ENCODE measurements at regions not wholly inside any gene's neighbourhood (a gene's known extent, or its start where the extent isn't known, plus 50 kb on each side); places are given as distances from the start of the nearest gene placed in this dataset.

DNA sequence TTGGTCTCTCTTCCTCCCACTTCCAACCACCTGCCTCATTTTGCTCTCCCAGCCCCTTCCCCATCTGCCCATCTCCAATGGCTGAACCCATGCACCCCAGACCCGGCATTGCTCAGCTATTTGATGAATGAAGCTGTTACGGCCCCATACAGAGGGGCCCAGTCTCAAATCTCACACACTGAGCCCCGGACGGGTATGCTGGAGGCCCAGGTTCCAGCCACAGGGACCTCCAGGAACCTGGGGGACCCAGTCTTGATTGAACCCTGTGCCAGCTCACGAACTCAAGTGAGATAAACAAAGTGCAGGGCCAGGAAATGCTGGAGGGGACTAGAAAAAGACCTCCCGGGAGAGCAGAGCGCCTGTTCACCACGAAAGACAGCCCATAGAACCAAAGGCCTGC, 63.4 kb upstream of the TEX51 start:
- Histone ChIP-seq H3K36me3 (ENCODE audit: control insufficient read depth, low read length) (no peaks in the 10 kb centered on the region), H3K79me2 (ENCODE audit: control insufficient read depth, low read length) (no peaks in the 10 kb centered on the region), H4K20me1 (ENCODE audit: control insufficient read depth, insufficient read depth, low read depth, low read length) (no peaks in the 10 kb centered on the region), H3K4me3 (ENCODE audit: low read length) (no peak overlapping the region), H3K27ac (ENCODE audit: low read depth, low read length) (no peak overlapping the region), H3F3A (ENCODE audit: control insufficient read depth, insufficient read depth) (no peaks in the 10 kb centered on the region), H3K27me3 (ENCODE audit: control insufficient read depth, low read length) (no peaks in the 10 kb centered on the region), H3K4me1 (ENCODE audit: control insufficient read depth, low read length) (no peaks in the 10 kb centered on the region), H3K9me2 (replicated peaks; ENCODE audit: control insufficient read depth, low read length) (no peaks in the 10 kb centered on the region), H3K9me3 (ENCODE audit: control insufficient read depth, insufficient read depth, low read length) (no peaks in the 10 kb centered on the region), H3K4me2 (ENCODE audit: low read length) (no peak overlapping the region)
- no peak for TF ChIP-seq EZH2phosphoT487 (IDR thresholded peaks at IDR 0.05; ENCODE audit: borderline replicate concordance, low read length)
- TF ChIP-seq, protein P1, sequence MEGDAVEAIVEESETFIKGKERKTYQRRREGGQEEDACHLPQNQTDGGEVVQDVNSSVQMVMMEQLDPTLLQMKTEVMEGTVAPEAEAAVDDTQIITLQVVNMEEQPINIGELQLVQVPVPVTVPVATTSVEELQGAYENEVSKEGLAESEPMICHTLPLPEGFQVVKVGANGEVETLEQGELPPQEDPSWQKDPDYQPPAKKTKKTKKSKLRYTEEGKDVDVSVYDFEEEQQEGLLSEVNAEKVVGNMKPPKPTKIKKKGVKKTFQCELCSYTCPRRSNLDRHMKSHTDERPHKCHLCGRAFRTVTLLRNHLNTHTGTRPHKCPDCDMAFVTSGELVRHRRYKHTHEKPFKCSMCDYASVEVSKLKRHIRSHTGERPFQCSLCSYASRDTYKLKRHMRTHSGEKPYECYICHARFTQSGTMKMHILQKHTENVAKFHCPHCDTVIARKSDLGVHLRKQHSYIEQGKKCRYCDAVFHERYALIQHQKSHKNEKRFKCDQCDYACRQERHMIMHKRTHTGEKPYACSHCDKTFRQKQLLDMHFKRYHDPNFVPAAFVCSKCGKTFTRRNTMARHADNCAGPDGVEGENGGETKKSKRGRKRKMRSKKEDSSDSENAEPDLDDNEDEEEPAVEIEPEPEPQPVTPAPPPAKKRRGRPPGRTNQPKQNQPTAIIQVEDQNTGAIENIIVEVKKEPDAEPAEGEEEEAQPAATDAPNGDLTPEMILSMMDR (IDR thresholded peaks at IDR 0.05; ENCODE audit: low read depth, low read length, poor library complexity, severe bottlenecking) = no peak

DNA sequence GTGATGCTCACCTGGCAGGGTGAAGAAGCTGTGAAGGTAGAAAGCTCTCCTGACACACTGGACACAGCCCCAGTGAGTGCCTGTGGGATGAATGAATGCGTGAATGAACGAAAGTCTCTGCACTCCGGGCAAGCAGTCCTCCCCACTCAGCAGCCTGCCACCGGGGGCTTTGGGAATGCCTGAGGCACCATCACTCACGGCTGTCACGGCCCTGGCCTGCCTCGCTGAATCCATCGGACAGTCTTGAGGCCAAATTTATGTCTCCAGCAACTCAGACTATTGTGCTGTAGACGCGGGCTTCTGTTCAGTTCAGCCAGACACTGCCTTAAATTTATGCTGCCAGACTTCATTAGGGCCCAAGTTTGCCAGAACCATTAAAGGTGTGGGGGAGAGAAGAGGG, 62.9 kb upstream of the TEX51 start:
- H3K27me3 ChIP-seq (ENCODE audit: control insufficient read depth, low read length) = no peaks in the 10 kb centered on the region

DNA sequence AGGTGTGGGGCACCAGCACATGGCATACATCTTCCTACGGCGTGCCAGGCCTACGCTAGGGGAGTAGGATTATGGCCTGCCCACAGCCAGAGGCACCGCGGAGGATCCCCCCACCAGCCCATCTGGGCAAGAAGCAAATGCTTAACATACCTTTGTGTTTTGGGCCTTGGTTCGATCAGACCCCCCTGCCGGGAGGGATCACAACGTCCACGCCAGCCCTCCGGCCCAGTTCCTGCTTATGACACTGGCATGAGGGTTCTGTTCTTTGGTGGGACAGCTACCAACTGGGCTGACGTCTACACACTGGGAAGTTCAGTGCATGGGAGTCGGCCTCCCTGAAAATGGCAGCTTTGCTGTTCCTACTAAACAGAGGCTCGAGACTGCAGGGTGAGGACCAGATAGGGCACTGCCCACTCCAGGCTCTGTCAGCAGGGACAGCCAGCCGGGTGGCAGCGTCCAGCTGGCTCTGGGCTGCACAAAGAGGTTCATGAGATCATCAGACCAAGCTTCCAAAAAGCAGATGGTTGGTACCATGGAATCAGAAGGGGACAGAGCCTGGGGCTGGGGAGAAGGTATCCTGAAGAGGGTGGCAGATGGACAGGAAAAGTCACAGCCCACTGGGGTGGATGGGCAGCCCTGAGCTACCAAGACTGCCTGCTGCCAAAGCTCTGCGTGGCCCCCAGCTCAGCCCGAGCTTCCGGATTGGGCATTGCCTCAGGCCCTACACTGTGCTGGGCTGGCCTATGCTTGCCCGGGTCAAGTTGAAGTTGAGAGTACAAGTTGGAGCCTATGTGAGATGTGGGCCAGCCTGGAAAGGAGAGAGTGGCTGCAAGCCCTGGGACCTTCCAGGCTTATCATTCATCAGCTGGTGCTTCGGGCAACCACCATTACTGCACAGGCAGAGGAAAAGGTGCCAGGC, 61.7 kb upstream of the TEX51 start:
- Histone ChIP-seq H3K27me3 (ENCODE audit: control insufficient read depth, low read length) (no peaks in the 10 kb centered on the region), H3K9me3 (ENCODE audit: control insufficient read depth, insufficient read depth, low read length) (no peaks in the 10 kb centered on the region), H3K4me3 (ENCODE audit: low read length) (no peak overlapping the region), H3K79me2 (ENCODE audit: control insufficient read depth, low read length) (no peaks in the 10 kb centered on the region), H3F3A (ENCODE audit: control insufficient read depth, insufficient read depth) (no peaks in the 10 kb centered on the region), H3K36me3 (ENCODE audit: control insufficient read depth, low read length) (no peaks in the 10 kb centered on the region), H3K4me2 (ENCODE audit: low read length) (no peak overlapping the region), H3K4me1 (ENCODE audit: control insufficient read depth, low read length) (no peaks in the 10 kb centered on the region), H4K20me1 (ENCODE audit: control insufficient read depth, insufficient read depth, low read depth, low read length) (no peaks in the 10 kb centered on the region), H3K27ac (ENCODE audit: low read depth, low read length) (no peak overlapping the region), H3K9me2 (replicated peaks; ENCODE audit: control insufficient read depth, low read length) (no peaks in the 10 kb centered on the region)
- no peak for TF ChIP-seq EZH2phosphoT487 (IDR thresholded peaks at IDR 0.05; ENCODE audit: borderline replicate concordance, low read length)
- TF ChIP-seq, protein P1 (IDR thresholded peaks at IDR 0.05; ENCODE audit: low read depth, low read length, poor library complexity, severe bottlenecking) = no peak

More for the DNA sequence above, 62.9 kb upstream of the TEX51 start:
- no peak overlapping the region for H3K4me2 ChIP-seq (ENCODE audit: low read length)
- no peaks in the 10 kb centered on the region for H4K20me1 ChIP-seq (ENCODE audit: control insufficient read depth, insufficient read depth, low read depth, low read length)
- H3K4me3 ChIP-seq (ENCODE audit: low read length) = no peak overlapping the region
- H3K9me2 ChIP-seq (replicated peaks; ENCODE audit: control insufficient read depth, low read length) = no peaks in the 10 kb centered on the region
- H3K79me2 ChIP-seq (ENCODE audit: control insufficient read depth, low read length) = no peaks in the 10 kb centered on the region
- H3K4me1 ChIP-seq (ENCODE audit: control insufficient read depth, low read length) = no peaks in the 10 kb centered on the region
- H3K27ac ChIP-seq (ENCODE audit: low read depth, low read length) = no peak overlapping the region
- TF ChIP-seq, protein P1 (IDR thresholded peaks at IDR 0.05; ENCODE audit: low read depth, low read length, poor library complexity, severe bottlenecking) = no peak
- no peak for TF ChIP-seq EZH2phosphoT487 (IDR thresholded peaks at IDR 0.05; ENCODE audit: borderline replicate concordance, low read length)
- H3F3A ChIP-seq (ENCODE audit: control insufficient read depth, insufficient read depth) = no peaks in the 10 kb centered on the region
- no peaks in the 10 kb centered on the region for H3K9me3 ChIP-seq (ENCODE audit: control insufficient read depth, insufficient read depth, low read length)
- H3K36me3 ChIP-seq (ENCODE audit: control insufficient read depth, low read length) = no peaks in the 10 kb centered on the region

Data from DOHH2 (cell line).